ENCODE measurements at regions not wholly inside any gene's neighbourhood (a gene's known extent, or its start where the extent isn't known, plus 50 kb on each side); places are given as distances from the start of the nearest gene placed in this dataset.

DNA sequence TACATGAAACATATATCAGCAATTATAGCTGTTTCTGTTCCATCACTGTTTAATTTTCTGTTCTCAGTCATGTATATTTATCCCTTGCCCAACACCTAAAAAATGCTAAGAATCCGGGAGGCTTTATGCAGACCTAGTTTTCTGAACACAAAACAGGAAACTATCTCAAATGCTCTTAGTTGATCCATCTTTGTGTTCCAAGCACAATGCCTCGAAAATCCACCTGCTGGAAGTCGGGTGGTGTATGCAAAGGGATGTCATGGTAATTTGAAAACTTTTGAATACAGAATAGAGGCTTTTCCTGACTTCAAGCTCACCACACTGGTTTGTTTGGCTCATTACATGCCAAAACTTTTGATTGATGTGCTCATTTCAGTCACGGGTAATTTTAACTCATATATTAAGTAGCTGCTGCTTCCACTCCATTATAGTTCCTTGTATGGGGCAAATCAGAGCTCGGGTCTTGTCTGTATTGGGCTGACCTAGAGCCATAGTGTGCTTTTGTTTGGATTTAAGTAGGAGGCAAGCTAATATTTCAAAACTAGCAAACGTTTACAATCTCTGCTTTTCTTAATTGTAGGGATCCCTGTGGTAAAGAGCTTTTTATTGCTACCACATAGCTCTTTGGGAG, 646.5 kb upstream of the EPHA7 start:
- no peak for TF ChIP-seq CTCF (IDR thresholded peaks at IDR 0.05; ENCODE audit: extremely low read depth in 1 of 2, insufficient read depth in 1 of 2, low read depth in 1 of 2, low read length in 2 of 2)
- TF ChIP-seq, protein P1, sequence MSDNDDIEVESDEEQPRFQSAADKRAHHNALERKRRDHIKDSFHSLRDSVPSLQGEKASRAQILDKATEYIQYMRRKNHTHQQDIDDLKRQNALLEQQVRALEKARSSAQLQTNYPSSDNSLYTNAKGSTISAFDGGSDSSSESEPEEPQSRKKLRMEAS (IDR thresholded peaks at IDR 0.05; ENCODE audit: insufficient read depth, insufficient read length): no peak
- no peak for TF ChIP-seq FOS (IDR thresholded peaks at IDR 0.05; ENCODE audit: borderline replicate concordance, insufficient read depth, low read length)
- no peak for TF ChIP-seq POLR2AphosphoS5 (IDR thresholded peaks at IDR 0.05; ENCODE audit: insufficient read depth, low read depth, low read length)
- TF ChIP-seq GATA2 (IDR thresholded peaks at IDR 0.05; ENCODE audit: insufficient read depth, insufficient read length, low read depth, low read length): no peak
- TF ChIP-seq MYC (IDR thresholded peaks at IDR 0.05; ENCODE audit: low read depth, low read length): no peak
- TF ChIP-seq EZH2 (IDR thresholded peaks at IDR 0.05; ENCODE audit: borderline replicate concordance, low read depth, low read length, severe bottlenecking): no peak
